AG04449 (cell line): ENCODE measurements at regions not wholly inside any gene's neighbourhood (a gene's known extent, or its start where the extent isn't known, plus 50 kb on each side); places are given as distances from the start of the nearest gene placed in this dataset.
"Not testable (repeated sequence)": the region's sequence is repeated elsewhere in the genome, so short reads cannot be mapped to it uniquely, and the experiment has no call there.

Experiments used
- CTCF ChIA-PET: fragments of 350-600 bp; formaldehyde crosslinking; extraction: SDS; loops from one replicate; lab custom pipeline; 2021; ENCODE audit warnings: antibody characterized with exemption; lab: Yijun Ruan, JAX
- POLR2A ChIA-PET: fragments of 400-600, 350-600 bp; formaldehyde crosslinking; extraction: SDS; loops from one replicate; lab custom pipeline; 2020; ENCODE audit warnings: antibody characterized with exemption, inconsistent platforms; lab: Yijun Ruan, JAX
- DNase-seq: peaks from one replicate; pipeline ENCODE4 v3.0.0-alpha.2; 2010; ENCODE audit warnings: low read depth, low spot score
- H3K4me3 ChIP-seq: 2 replicates; pipeline ENCODE4 v1.5.1; 2011; ENCODE audit warnings: low read depth, mild to moderate bottlenecking, control low read depth, low read length
- TF ChIP-seq, protein P1 (sequence below): IDR thresholded peaks from one replicate; pipeline ENCODE4 v1.5.1; 2011; ENCODE audit warnings: mild to moderate bottlenecking, moderate library complexity, low read length, control low read depth, inconsistent platforms; ENCODE audit not compliant: insufficient read depth; ENCODE audit errors: missing control alignments

DNA sequence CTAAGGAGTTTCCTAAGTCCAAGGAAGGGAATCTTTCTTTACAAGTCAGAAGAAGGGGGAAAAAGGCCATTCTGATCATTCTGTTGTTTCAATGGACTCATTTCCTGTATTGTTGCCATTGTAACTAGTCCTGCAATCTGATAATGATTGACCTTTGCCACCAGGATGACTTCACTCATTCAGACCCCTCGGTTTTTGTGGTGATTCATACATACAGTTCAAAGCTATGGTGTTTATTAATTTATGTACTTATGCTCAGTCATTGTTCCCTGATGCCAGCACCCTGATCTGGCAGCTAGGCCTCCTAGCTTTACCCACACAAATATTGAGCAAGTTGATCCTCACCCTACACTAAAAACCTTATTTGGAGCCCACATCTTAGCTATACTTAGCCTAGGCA, 57.6 kb upstream of the ZNF519 start:
- ChIA-PET POLR2A (no interaction called here), CTCF (no interaction called here)
- DNase-seq, result no peak
- no peak overlapping the region for H3K4me3 ChIP-seq
- TF ChIP-seq, protein P1, sequence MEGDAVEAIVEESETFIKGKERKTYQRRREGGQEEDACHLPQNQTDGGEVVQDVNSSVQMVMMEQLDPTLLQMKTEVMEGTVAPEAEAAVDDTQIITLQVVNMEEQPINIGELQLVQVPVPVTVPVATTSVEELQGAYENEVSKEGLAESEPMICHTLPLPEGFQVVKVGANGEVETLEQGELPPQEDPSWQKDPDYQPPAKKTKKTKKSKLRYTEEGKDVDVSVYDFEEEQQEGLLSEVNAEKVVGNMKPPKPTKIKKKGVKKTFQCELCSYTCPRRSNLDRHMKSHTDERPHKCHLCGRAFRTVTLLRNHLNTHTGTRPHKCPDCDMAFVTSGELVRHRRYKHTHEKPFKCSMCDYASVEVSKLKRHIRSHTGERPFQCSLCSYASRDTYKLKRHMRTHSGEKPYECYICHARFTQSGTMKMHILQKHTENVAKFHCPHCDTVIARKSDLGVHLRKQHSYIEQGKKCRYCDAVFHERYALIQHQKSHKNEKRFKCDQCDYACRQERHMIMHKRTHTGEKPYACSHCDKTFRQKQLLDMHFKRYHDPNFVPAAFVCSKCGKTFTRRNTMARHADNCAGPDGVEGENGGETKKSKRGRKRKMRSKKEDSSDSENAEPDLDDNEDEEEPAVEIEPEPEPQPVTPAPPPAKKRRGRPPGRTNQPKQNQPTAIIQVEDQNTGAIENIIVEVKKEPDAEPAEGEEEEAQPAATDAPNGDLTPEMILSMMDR, result no peak

DNA sequence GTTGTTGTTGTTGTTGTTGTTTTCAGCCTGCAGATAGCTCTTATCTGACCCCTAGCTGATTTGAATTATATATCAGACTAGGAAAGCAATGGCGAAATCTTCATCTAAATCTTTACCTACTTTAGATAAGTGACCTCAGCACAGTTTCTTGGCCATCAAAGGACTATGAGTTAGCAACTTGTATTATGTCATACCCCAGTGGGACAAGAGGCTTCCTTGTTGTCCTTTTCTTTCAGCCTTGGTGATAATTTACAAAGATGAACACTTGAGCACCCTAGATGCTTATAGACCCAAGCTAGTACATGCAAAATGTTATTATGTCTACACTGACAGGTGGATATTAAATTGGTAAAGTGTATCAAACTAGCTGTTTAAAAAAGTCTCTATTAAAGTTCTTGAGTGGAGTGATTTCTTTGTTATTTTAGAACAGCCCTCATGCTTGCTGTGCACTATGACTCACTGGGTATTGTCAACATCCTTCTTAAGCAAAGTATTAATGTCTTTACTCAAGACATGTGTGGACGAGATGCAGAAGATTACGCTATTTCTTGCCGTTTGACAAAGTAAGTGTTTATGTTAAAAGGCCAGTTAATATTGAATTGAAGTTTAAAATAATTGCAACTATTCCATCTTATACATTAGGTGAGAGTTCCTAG, 56.6 kb upstream of the ZNF519 start:
- POLR2A ChIA-PET, H3K4me3 ChIP-seq, CTCF ChIA-PET, DNase-seq: not testable (repeated sequence)
